HepG2 (cell line): ENCODE measurements at regions not wholly inside any gene's neighbourhood (a gene's known extent, or its start where the extent isn't known, plus 50 kb on each side); places are given as distances from the start of the nearest gene placed in this dataset.

Experiments
- CEBPZ ChIP-seq: IDR thresholded peaks from 2 replicates; pipeline ENCODE4 v1.6.1; 2012; ENCODE audit warnings: low read length, improper control_type of control experiment
- RORA ChIP-seq: sonication (generic); formaldehyde crosslinking; IDR thresholded peaks from 2 replicates; pipeline ENCODE4 v1.5.0; 2020; ENCODE audit warnings: mild to moderate bottlenecking, missing genetic modification reagents, moderate library complexity
- SIN3B ChIP-seq: fragments of 150-350 bp; IDR thresholded peaks from 2 replicates; pipeline ENCODE4 v1.6.1; 2014; ENCODE audit warnings: low read length

- TF ChIP-seq RORA (CRISPR knock-in tag) (no peak), SIN3B (no peak), CEBPZ (no peak)
These were observed 476.6 kb upstream of the TGFBR2 start for GRCh38 chr3:30129765-30130164.
